ENCODE measurements at regions not wholly inside any gene's neighbourhood (a gene's known extent, or its start where the extent isn't known, plus 50 kb on each side); places are given as distances from the start of the nearest gene placed in this dataset.

GRCh38 chr4:89563431-89563830 is 255.8 kb upstream of the GPRIN3 start:
- TF ChIP-seq CTCF (IDR thresholded peaks at IDR 0.05) (no peak), POLR2A (IDR thresholded peaks at IDR 0.05) (no peak), POLR2AphosphoS5 (IDR thresholded peaks at IDR 0.05) (no peak)
